HEK293 (cell line): ENCODE measurements at regions not wholly inside any gene's neighbourhood (a gene's known extent, or its start where the extent isn't known, plus 50 kb on each side); places are given as distances from the start of the nearest gene placed in this dataset.

Experiments used
- CTCF ChIA-PET: fragments of 350-600 bp; formaldehyde crosslinking; extraction: SDS; loops from one replicate; lab custom pipeline; 2021; ENCODE audit warnings: antibody characterized with exemption; lab: Yijun Ruan, JAX
- POLR2A ChIA-PET: fragments of 300-600 bp; formaldehyde crosslinking; extraction: SDS; loops from one replicate; lab custom pipeline; 2020; ENCODE audit warnings: antibody characterized with exemption, inconsistent platforms; lab: Yijun Ruan, JAX
- H3K27ac ChIP-seq: fragments of 200-500 bp; sonication (Bioruptor generic); 2 replicates; pipeline ENCODE4 v1.5.1; 2014; ENCODE audit warnings: low read depth, low read length, control low read depth, inconsistent platforms; ENCODE audit errors: extremely low read depth
- H3K36me3 ChIP-seq, 2 experiments: fragments of 200-500 bp in 1 of 2; sonication (Bioruptor generic) in 1 of 2; 1 replicate in 1 of 2; 2 replicates in 1 of 2; pipeline ENCODE4 v1.5.1; 2014 to 2017; ENCODE audit warnings: inconsistent platforms in 2 of 2, low read length in 2 of 2; ENCODE audit not compliant: control insufficient read depth in 2 of 2, insufficient read depth in 1 of 2
- H3K4me1 ChIP-seq: fragments of 200-500 bp; sonication (Bioruptor generic); 2 replicates; pipeline ENCODE4 v1.5.1; 2014; ENCODE audit warnings: mild to moderate bottlenecking, low read length, inconsistent platforms; ENCODE audit not compliant: control insufficient read depth, insufficient read depth
- H3K4me3 ChIP-seq: 2 replicates; pipeline ENCODE4 v1.5.1; 2011; ENCODE audit warnings: low read depth, mild to moderate bottlenecking, control low read depth, low read length, moderate library complexity
- H3K9me3 ChIP-seq: fragments of 200-500 bp; sonication (Bioruptor generic); 2 replicates; pipeline ENCODE4 v1.5.1; 2014; ENCODE audit warnings: low read depth, low read length, inconsistent platforms; ENCODE audit not compliant: control insufficient read depth, insufficient read depth
- KLF1 ChIP-seq: fragments of 450-650 bp; formaldehyde crosslinking; IDR thresholded peaks from 2 replicates; pipeline ENCODE4 v1.5.1; 2016; ENCODE audit warnings: missing biosample characterization, missing genetic modification characterization
- OVOL3 ChIP-seq: fragments of 450-650 bp; formaldehyde crosslinking; IDR thresholded peaks from 2 replicates; pipeline ENCODE4 v1.5.1; 2016; ENCODE audit warnings: missing biosample characterization, missing genetic modification characterization
- TSHZ1 ChIP-seq: fragments of 450-650 bp; formaldehyde crosslinking; IDR thresholded peaks from 2 replicates; pipeline ENCODE4 v1.5.1; 2016; ENCODE audit warnings: missing biosample characterization, missing genetic modification characterization, borderline replicate concordance
- ZBTB11 ChIP-seq: fragments of 450-650 bp; formaldehyde crosslinking; conservative IDR thresholded peaks from 2 replicates; pipeline ENCODE4 v1.5.1; 2016; ENCODE audit warnings: low read depth, missing biosample characterization, missing genetic modification characterization
- ZBTB44 ChIP-seq: fragments of 450-650 bp; IDR thresholded peaks from 2 replicates; pipeline ENCODE4 v1.5.1; 2018; ENCODE audit warnings: missing biosample characterization, mild to moderate bottlenecking, missing genetic modification characterization
- ZBTB49 ChIP-seq: fragments of 450-650 bp; formaldehyde crosslinking; IDR thresholded peaks from 2 replicates; pipeline ENCODE4 v1.5.1; 2016; ENCODE audit warnings: missing biosample characterization, missing genetic modification characterization, low read depth
- ZNF157 ChIP-seq: fragments of 450-650 bp; formaldehyde crosslinking; IDR thresholded peaks from 2 replicates; pipeline ENCODE4 v1.5.1; 2016; ENCODE audit warnings: missing biosample characterization, missing genetic modification characterization
- ZNF175 ChIP-seq: fragments of 450-650 bp; formaldehyde crosslinking; IDR thresholded peaks from 2 replicates; pipeline ENCODE4 v1.5.1; 2016; ENCODE audit warnings: missing biosample characterization, missing genetic modification characterization
- ZNF221 ChIP-seq: fragments of 450-650 bp; formaldehyde crosslinking; IDR thresholded peaks from 2 replicates; pipeline ENCODE4 v1.5.1; 2017; ENCODE audit warnings: missing biosample characterization, missing genetic modification characterization, borderline replicate concordance
- ZNF223 ChIP-seq: fragments of 450-650 bp; formaldehyde crosslinking; IDR thresholded peaks from 2 replicates; pipeline ENCODE4 v1.5.1; 2016; ENCODE audit warnings: missing biosample characterization, missing genetic modification characterization
- ZNF449 ChIP-seq: fragments of 450-650 bp; formaldehyde crosslinking; IDR thresholded peaks from 2 replicates; pipeline ENCODE4 v1.5.1; 2017; ENCODE audit warnings: missing biosample characterization, mild to moderate bottlenecking, missing genetic modification characterization, moderate library complexity
- ZNF571 ChIP-seq: fragments of 450-650 bp; formaldehyde crosslinking; IDR thresholded peaks from 2 replicates; pipeline ENCODE4 v1.5.0; 2017; ENCODE audit warnings: missing biosample characterization, missing genetic modification characterization
- ZNF624 ChIP-seq: fragments of 450-650 bp; formaldehyde crosslinking; IDR thresholded peaks from 2 replicates; pipeline ENCODE4 v1.5.1; 2017; ENCODE audit warnings: missing biosample characterization, missing genetic modification characterization
- ZNF76 ChIP-seq: fragments of 450-650 bp; formaldehyde crosslinking; IDR thresholded peaks from 2 replicates; pipeline ENCODE4; 2016; ENCODE audit warnings: low read depth, missing biosample characterization, missing genetic modification characterization, borderline replicate concordance
- TF ChIP-seq, protein P1 (sequence below): fragments of 450-650 bp; formaldehyde crosslinking; IDR thresholded peaks from 2 replicates; pipeline ENCODE4 v1.5.1; 2016; ENCODE audit warnings: missing biosample characterization, missing genetic modification characterization

- TF ChIP-seq ZBTB11 (tag by site-specific recombination): no peak
- TF ChIP-seq TSHZ1 (tag by site-specific recombination): no peak
- no peak for TF ChIP-seq ZNF221 (tag by site-specific recombination)
- TF ChIP-seq KLF1: no peak
- TF ChIP-seq ZNF157 (tag by site-specific recombination): no peak
- TF ChIP-seq, protein P1, sequence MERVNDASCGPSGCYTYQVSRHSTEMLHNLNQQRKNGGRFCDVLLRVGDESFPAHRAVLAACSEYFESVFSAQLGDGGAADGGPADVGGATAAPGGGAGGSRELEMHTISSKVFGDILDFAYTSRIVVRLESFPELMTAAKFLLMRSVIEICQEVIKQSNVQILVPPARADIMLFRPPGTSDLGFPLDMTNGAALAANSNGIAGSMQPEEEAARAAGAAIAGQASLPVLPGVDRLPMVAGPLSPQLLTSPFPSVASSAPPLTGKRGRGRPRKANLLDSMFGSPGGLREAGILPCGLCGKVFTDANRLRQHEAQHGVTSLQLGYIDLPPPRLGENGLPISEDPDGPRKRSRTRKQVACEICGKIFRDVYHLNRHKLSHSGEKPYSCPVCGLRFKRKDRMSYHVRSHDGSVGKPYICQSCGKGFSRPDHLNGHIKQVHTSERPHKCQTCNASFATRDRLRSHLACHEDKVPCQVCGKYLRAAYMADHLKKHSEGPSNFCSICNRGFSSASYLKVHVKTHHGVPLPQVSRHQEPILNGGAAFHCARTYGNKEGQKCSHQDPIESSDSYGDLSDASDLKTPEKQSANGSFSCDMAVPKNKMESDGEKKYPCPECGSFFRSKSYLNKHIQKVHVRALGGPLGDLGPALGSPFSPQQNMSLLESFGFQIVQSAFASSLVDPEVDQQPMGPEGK: no peak
- no peak for TF ChIP-seq ZNF449 (tag by site-specific recombination)
Observed at GRCh38 chr4:23332313-23332712, 557.5 kb downstream of the PPARGC1A start (continued).

- ChIA-PET POLR2A (no interaction called here), CTCF (no interaction called here)
Observed at GRCh38 chr4:23327120-23327519, 562.7 kb downstream of the PPARGC1A start.

More at GRCh38 chr4:23327120-23327519, 562.7 kb downstream of the PPARGC1A start:
- Histone ChIP-seq H3K4me1 (no peaks in the 10 kb centered on the region), H3K36me3 (no peaks in the 10 kb centered on the region), H3K9me3 (no peaks in the 10 kb centered on the region), H3K27ac (no peak overlapping the region), H3K4me3 (no peak overlapping the region)
- no peak for TF ChIP-seq ZBTB44
- no peak for TF ChIP-seq ZNF571 (tag by site-specific recombination)
- no peak for TF ChIP-seq ZNF223 (tag by site-specific recombination)
- no peak for TF ChIP-seq ZNF175 (tag by site-specific recombination)
- TF ChIP-seq OVOL3 (tag by site-specific recombination): no peak
- TF ChIP-seq ZBTB49 (tag by site-specific recombination): no peak
- TF ChIP-seq ZNF624 (tag by site-specific recombination): no peak
- TF ChIP-seq ZNF76 (tag by site-specific recombination): no peak
